DOHH2 (cell line): ENCODE measurements at regions not wholly inside any gene's neighbourhood (a gene's known extent, or its start where the extent isn't known, plus 50 kb on each side); places are given as distances from the start of the nearest gene placed in this dataset.

Experiments used
- H3F3A ChIP-seq: fragments of 200-600 bp; sonication (generic), shearing (Covaris generic); 2 replicates; pipeline ENCODE4 v1.6.0; 2016; ENCODE audit warnings: antibody characterized with exemption, mild to moderate bottlenecking; ENCODE audit not compliant: control insufficient read depth, insufficient read depth
- H3K27ac ChIP-seq: fragments of 200-600 bp; sonication (generic); 2 replicates; pipeline ENCODE4 v1.5.1; 2014; ENCODE audit warnings: low read depth, mild to moderate bottlenecking, low read length, moderate library complexity
- H3K27me3 ChIP-seq: fragments of 200-600 bp; sonication (generic); 2 replicates; pipeline ENCODE4 v1.6.1; 2014; ENCODE audit warnings: mild to moderate bottlenecking, low read length, mixed read lengths; ENCODE audit not compliant: control insufficient read depth
- H3K36me3 ChIP-seq: fragments of 200-600 bp; sonication (generic); 2 replicates; pipeline ENCODE4 v1.6.1; 2014; ENCODE audit warnings: mild to moderate bottlenecking, low read length, moderate library complexity, mixed read lengths; ENCODE audit not compliant: control insufficient read depth
- H3K4me1 ChIP-seq: fragments of 200-600 bp; sonication (generic); 2 replicates; pipeline ENCODE4 v1.6.1; 2014; ENCODE audit warnings: mild to moderate bottlenecking, low read length, mixed read lengths; ENCODE audit not compliant: control insufficient read depth
- H3K4me2 ChIP-seq: fragments of 200-600 bp; sonication (generic); 2 replicates; pipeline ENCODE4 v1.6.0; 2014; ENCODE audit warnings: mild to moderate bottlenecking, low read length, moderate library complexity
- H3K4me3 ChIP-seq: fragments of 200-600 bp; sonication (generic); 2 replicates; pipeline ENCODE4 v1.5.1; 2014; ENCODE audit warnings: mild to moderate bottlenecking, low read length, mixed read lengths
- H3K79me2 ChIP-seq: fragments of 200-600 bp; sonication (generic); 2 replicates; pipeline ENCODE4 v1.6.1; 2014; ENCODE audit warnings: mild to moderate bottlenecking, low read length, mixed read lengths; ENCODE audit not compliant: control insufficient read depth
- H3K9me2 ChIP-seq: fragments of 200-600 bp; sonication (generic); replicated peaks from 2 replicates; pipeline ENCODE4 v1.6.1; 2014; ENCODE audit warnings: mild to moderate bottlenecking, low read length, mixed read lengths; ENCODE audit not compliant: control insufficient read depth
- H3K9me3 ChIP-seq: fragments of 200-600 bp; sonication (generic); 2 replicates; pipeline ENCODE4 v1.6.1; 2014; ENCODE audit warnings: antibody characterized with exemption, low read length, mixed read lengths; ENCODE audit not compliant: control insufficient read depth, insufficient read depth
- H4K20me1 ChIP-seq: fragments of 200-600 bp; sonication (generic); 2 replicates; pipeline ENCODE4 v1.6.0; 2014; ENCODE audit warnings: low read depth, mild to moderate bottlenecking, antibody characterized with exemption, low read length, moderate library complexity; ENCODE audit not compliant: control insufficient read depth, insufficient read depth
- CTCF ChIP-seq: fragments of 200-600 bp; sonication (generic); IDR thresholded peaks from one replicate; pipeline ENCODE4 v1.5.1; 2014; ENCODE audit warnings: antibody characterized with exemption, mild to moderate bottlenecking, low read depth, low read length; ENCODE audit not compliant: poor library complexity, severe bottlenecking
- EZH2phosphoT487 ChIP-seq: fragments of 200-600 bp; sonication (generic); IDR thresholded peaks from 2 replicates; pipeline ENCODE4 v1.6.1; 2017; ENCODE audit warnings: borderline replicate concordance, mild to moderate bottlenecking, antibody characterized with exemption, low read length, moderate library complexity, mixed read lengths

GRCh38 chr17:79439493-79439892, 171.4 kb downstream of the RBFOX3 start:
- no peaks in the 10 kb centered on the region for H3K79me2 ChIP-seq
- H3K9me3 ChIP-seq = no peaks in the 10 kb centered on the region
- H3K27ac ChIP-seq = no peak overlapping the region
- H3K36me3 ChIP-seq = no peaks in the 10 kb centered on the region
- TF ChIP-seq EZH2phosphoT487 (no peak), CTCF (no peak)
- no peaks in the 10 kb centered on the region for H3K27me3 ChIP-seq
- H3F3A ChIP-seq = no peaks in the 10 kb centered on the region
- no peaks in the 10 kb centered on the region for H4K20me1 ChIP-seq
- H3K4me3 ChIP-seq = no peak overlapping the region
- H3K4me1 ChIP-seq = no peaks in the 10 kb centered on the region
- no peak overlapping the region for H3K4me2 ChIP-seq
- no peaks in the 10 kb centered on the region for H3K9me2 ChIP-seq

GRCh38 chr17:79438546-79439334, 172.1 kb downstream of the RBFOX3 start:
- TF ChIP-seq CTCF (no peak), EZH2phosphoT487 (no peak)
- Histone ChIP-seq H3K9me3 (no peaks in the 10 kb centered on the region), H3K4me3 (no peak overlapping the region), H3K27me3 (no peaks in the 10 kb centered on the region), H3K27ac (no peak overlapping the region), H3K79me2 (no peaks in the 10 kb centered on the region), H3F3A (no peaks in the 10 kb centered on the region), H3K4me1 (no peaks in the 10 kb centered on the region), H4K20me1 (no peaks in the 10 kb centered on the region), H3K4me2 (no peak overlapping the region), H3K9me2 (no peaks in the 10 kb centered on the region), H3K36me3 (no peaks in the 10 kb centered on the region)

GRCh38 chr17:79438058-79438457, 172.8 kb downstream of the RBFOX3 start:
- no peak overlapping the region for H3K4me3 ChIP-seq
- H3K9me2 ChIP-seq = no peaks in the 10 kb centered on the region
- no peaks in the 10 kb centered on the region for H3K36me3 ChIP-seq
- no peaks in the 10 kb centered on the region for H3F3A ChIP-seq
- no peaks in the 10 kb centered on the region for H4K20me1 ChIP-seq
- no peaks in the 10 kb centered on the region for H3K9me3 ChIP-seq
- no peak overlapping the region for H3K27ac ChIP-seq
- no peak overlapping the region for H3K4me2 ChIP-seq
- no peaks in the 10 kb centered on the region for H3K79me2 ChIP-seq
- TF ChIP-seq CTCF = no peak
- no peak for TF ChIP-seq EZH2phosphoT487
- no peaks in the 10 kb centered on the region for H3K4me1 ChIP-seq
- H3K27me3 ChIP-seq = no peaks in the 10 kb centered on the region
